Lower lobe of right lung (tissue), 2 donors: ENCODE measurements at regions not wholly inside any gene's neighbourhood (a gene's known extent, or its start where the extent isn't known, plus 50 kb on each side); places are given as distances from the start of the nearest gene placed in this dataset.

Source experiments
- ATAC-seq, 2 donors: fragments of 200-7000 bp; cut with Tn5 transposase; one replicate each; pipeline ENCODE4 v1.9.1; 2020 to 2022; ENCODE audit warnings: mild to moderate bottlenecking in 2 of 2, moderate library complexity in 2 of 2
- DNase-seq: peaks from one replicate; pipeline ENCODE4 v3.0.0-alpha.2; 2020
- H3K27ac ChIP-seq: fragments of 200-600 bp; one replicate; pipeline ENCODE4 v1.8.0; 2022
- H3K27me3 ChIP-seq: fragments of 200-600 bp; one replicate; pipeline ENCODE4 v1.8.0; 2022; ENCODE audit warnings: low read depth
- H3K36me3 ChIP-seq: fragments of 200-600 bp; one replicate; pipeline ENCODE4 v1.8.0; 2022; ENCODE audit warnings: mild to moderate bottlenecking
- H3K4me1 ChIP-seq: fragments of 200-600 bp; one replicate; pipeline ENCODE4 v1.8.0; 2022
- H3K4me3 ChIP-seq: fragments of 200-600 bp; one replicate; pipeline ENCODE4 v1.8.0; 2022; ENCODE audit warnings: mild to moderate bottlenecking
- H3K9me3 ChIP-seq: fragments of 200-600 bp; one replicate; pipeline ENCODE4 v1.8.0; 2022
- intact Hi-C: fragments of 100-400 bp; cut with DNase I; formaldehyde crosslinking; loops from one replicate; pipeline ENCODE4 v1.11.0; 2022
- TF ChIP-seq, protein P1 (sequence below): fragments of 200-600 bp; IDR thresholded peaks from one replicate; pipeline ENCODE4 v1.8.0; 2022; ENCODE audit warnings: antibody characterized with exemption, mild to moderate bottlenecking
- donor health status: DM: no; HTN: yes; CAD: no; lungs with severe emphysema.

GRCh38 chr5:164832516-164832915 is 1327.1 kb downstream of the MAT2B start:
- Histone ChIP-seq H3K27me3 (no peaks in the 10 kb centered on the region), H3K9me3 (no peaks in the 10 kb centered on the region), H3K36me3 (no peaks in the 10 kb centered on the region), H3K4me3 (no peak overlapping the region), H3K4me1 (no peaks in the 10 kb centered on the region), H3K27ac (no peak overlapping the region)
- ATAC-seq, result no peak
- TF ChIP-seq, protein P1, sequence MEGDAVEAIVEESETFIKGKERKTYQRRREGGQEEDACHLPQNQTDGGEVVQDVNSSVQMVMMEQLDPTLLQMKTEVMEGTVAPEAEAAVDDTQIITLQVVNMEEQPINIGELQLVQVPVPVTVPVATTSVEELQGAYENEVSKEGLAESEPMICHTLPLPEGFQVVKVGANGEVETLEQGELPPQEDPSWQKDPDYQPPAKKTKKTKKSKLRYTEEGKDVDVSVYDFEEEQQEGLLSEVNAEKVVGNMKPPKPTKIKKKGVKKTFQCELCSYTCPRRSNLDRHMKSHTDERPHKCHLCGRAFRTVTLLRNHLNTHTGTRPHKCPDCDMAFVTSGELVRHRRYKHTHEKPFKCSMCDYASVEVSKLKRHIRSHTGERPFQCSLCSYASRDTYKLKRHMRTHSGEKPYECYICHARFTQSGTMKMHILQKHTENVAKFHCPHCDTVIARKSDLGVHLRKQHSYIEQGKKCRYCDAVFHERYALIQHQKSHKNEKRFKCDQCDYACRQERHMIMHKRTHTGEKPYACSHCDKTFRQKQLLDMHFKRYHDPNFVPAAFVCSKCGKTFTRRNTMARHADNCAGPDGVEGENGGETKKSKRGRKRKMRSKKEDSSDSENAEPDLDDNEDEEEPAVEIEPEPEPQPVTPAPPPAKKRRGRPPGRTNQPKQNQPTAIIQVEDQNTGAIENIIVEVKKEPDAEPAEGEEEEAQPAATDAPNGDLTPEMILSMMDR, result no peak
- intact Hi-C loops, result no loop called here
- no peak for DNase-seq

- no peaks in the 10 kb centered on the region for H3K36me3 ChIP-seq
- intact Hi-C loops, result no loop called here
- no peaks in the 10 kb centered on the region for H3K9me3 ChIP-seq
- no peak for DNase-seq
- H3K4me3 ChIP-seq, result no peak overlapping the region
- no peak for ATAC-seq
- H3K27ac ChIP-seq, result no peak overlapping the region
- no peaks in the 10 kb centered on the region for H3K27me3 ChIP-seq
- H3K4me1 ChIP-seq, result no peaks in the 10 kb centered on the region
- TF ChIP-seq, protein P1, result no peak
These were observed 1338.9 kb downstream of the MAT2B start for GRCh38 chr5:164844348-164844747.

GRCh38 chr5:164860896-164861295 is 1355.5 kb downstream of the MAT2B start:
- ATAC-seq, result no peak

GRCh38 chr5:164861610-164862009 is 1356.2 kb downstream of the MAT2B start:
- ATAC-seq, result no peak
- intact Hi-C loops, result no loop called here
- Histone ChIP-seq H3K27ac (no peak overlapping the region), H3K4me1 (no peaks in the 10 kb centered on the region), H3K27me3 (no peaks in the 10 kb centered on the region), H3K4me3 (no peak overlapping the region), H3K36me3 (no peaks in the 10 kb centered on the region), H3K9me3 (no peaks in the 10 kb centered on the region)
- DNase-seq, result no peak
- TF ChIP-seq, protein P1, result no peak

More at GRCh38 chr5:164860896-164861295, 1355.5 kb downstream of the MAT2B start:
- no peaks in the 10 kb centered on the region for H3K36me3 ChIP-seq
- H3K27ac ChIP-seq, result no peak overlapping the region
- H3K4me3 ChIP-seq, result no peak overlapping the region
- intact Hi-C loops, result no loop called here
- H3K4me1 ChIP-seq, result no peaks in the 10 kb centered on the region
- H3K9me3 ChIP-seq, result no peaks in the 10 kb centered on the region
- TF ChIP-seq, protein P1, result no peak
- H3K27me3 ChIP-seq, result no peaks in the 10 kb centered on the region
- DNase-seq, result no peak

GRCh38 chr5:164868761-164869160 is 1363.3 kb downstream of the MAT2B start:
- DNase-seq (no peak), ATAC-seq (no peak)
- no peak overlapping the region for H3K4me3 ChIP-seq
- intact Hi-C loops, result no loop called here
- no peaks in the 10 kb centered on the region for H3K36me3 ChIP-seq
- H3K27me3 ChIP-seq, result no peaks in the 10 kb centered on the region
- no peaks in the 10 kb centered on the region for H3K9me3 ChIP-seq
- TF ChIP-seq, protein P1, result no peak
- H3K4me1 ChIP-seq, result no peaks in the 10 kb centered on the region
- H3K27ac ChIP-seq, result no peak overlapping the region

DNA sequence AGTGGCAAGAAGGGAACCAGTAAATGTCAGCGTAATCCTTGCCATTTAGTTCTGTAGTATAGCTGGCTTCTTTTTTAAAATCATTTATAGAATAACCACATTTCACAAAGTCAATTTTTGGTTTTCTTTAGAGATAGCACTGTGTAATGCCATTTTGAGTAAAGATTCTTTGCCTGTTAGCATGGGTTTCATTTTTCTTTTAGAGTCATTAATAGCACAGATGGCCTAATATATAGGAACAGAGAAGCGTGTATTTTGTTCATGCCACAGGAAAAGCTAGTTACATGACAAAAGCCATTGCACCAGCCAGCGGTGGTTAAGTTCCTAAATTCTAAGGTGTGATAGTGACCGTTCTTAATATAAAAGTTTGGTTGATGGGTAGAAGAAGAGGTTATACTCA is 1363.9 kb downstream of the MAT2B start:
- TF ChIP-seq, protein P1, result no peak
- no peak for DNase-seq
- intact Hi-C loops, result no loop called here
- no peaks in the 10 kb centered on the region for H3K36me3 ChIP-seq
- no peaks in the 10 kb centered on the region for H3K4me1 ChIP-seq
- ATAC-seq, result no peak
- H3K27me3 ChIP-seq, result no peaks in the 10 kb centered on the region
- H3K4me3 ChIP-seq, result no peak overlapping the region
- no peak overlapping the region for H3K27ac ChIP-seq
- no peaks in the 10 kb centered on the region for H3K9me3 ChIP-seq
